SK-N-SH (cell line): ENCODE measurements at regions not wholly inside any gene's neighbourhood (a gene's known extent, or its start where the extent isn't known, plus 50 kb on each side); places are given as distances from the start of the nearest gene placed in this dataset.

ENCODE experiments used
- CTCF ChIA-PET: fragments of 300-600, 350-600 bp; formaldehyde crosslinking; extraction: SDS; loops from one replicate; lab custom pipeline; 2021; lab: Yijun Ruan, JAX
- POLR2A ChIA-PET: fragments of 350-600 bp; sonication (Branson Sonifier 250); formaldehyde crosslinking; extraction: SDS; loops from one replicate; lab custom pipeline; 2020; ENCODE audit warnings: antibody characterized with exemption, inconsistent platforms; lab: Yijun Ruan, JAX
- DNase-seq: peaks from one replicate; pipeline ENCODE4 v3.0.0; 2012
- H2AFZ ChIP-seq: fragments of 200-600 bp; sonication (generic); 2 replicates; pipeline ENCODE4 v1.8.1; 2016; ENCODE audit warnings: antibody characterized with exemption, mild to moderate bottlenecking, low read depth
- H3F3A ChIP-seq: fragments of 200-600 bp; sonication (generic); replicated peaks from 2 replicates; pipeline ENCODE3; 2016; ENCODE audit warnings: antibody characterized with exemption, mild to moderate bottlenecking; ENCODE audit not compliant: insufficient read depth
- H3K27ac ChIP-seq, 2 experiments: fragments of 200-500 bp in 1 of 2; fragments of 200-600 bp in 1 of 2; sonication (Bioruptor generic) in 1 of 2; sonication (generic), shearing (Covaris generic) in 1 of 2; 2 replicates each; pipeline versions ENCODE4 v1.5.1 to v1.6.1; 2014 to 2016; ENCODE audit warnings: low read depth in 2 of 2, inconsistent platforms in 1 of 2, low read length in 1 of 2, mild to moderate bottlenecking in 1 of 2, mixed read lengths in 1 of 2
- H3K27me3 ChIP-seq: fragments of 200-600 bp; sonication (generic), shearing (Covaris generic); 2 replicates; pipeline ENCODE4 v1.6.1; 2016; ENCODE audit warnings: mixed run types; ENCODE audit not compliant: insufficient read depth
- H3K36me3 ChIP-seq, 2 experiments: fragments of 200-500 bp in 1 of 2; fragments of 200-600 bp in 1 of 2; sonication (Bioruptor generic) in 1 of 2; sonication (generic) in 1 of 2; replicated peaks in 1 of 2; 2 replicates each; pipeline versions ENCODE3 to v1.5.1; 2014 to 2016; ENCODE audit warnings: low read length in 1 of 2, mild to moderate bottlenecking in 1 of 2; ENCODE audit not compliant: insufficient read depth in 2 of 2, control insufficient read depth in 1 of 2
- H3K4me1 ChIP-seq, 2 experiments: fragments of 200-500 bp in 1 of 2; fragments of 200-600 bp in 1 of 2; sonication (Bioruptor generic) in 1 of 2; sonication (generic), shearing (Covaris generic) in 1 of 2; 2 replicates each; pipeline versions ENCODE4 v1.5.1 to v1.6.1; 2014 to 2016; ENCODE audit warnings: low read depth in 1 of 2, low read length in 1 of 2, mixed run types in 1 of 2; ENCODE audit not compliant: insufficient read depth in 2 of 2, control insufficient read depth in 1 of 2
- H3K4me2 ChIP-seq: fragments of 200-600 bp; sonication (generic), shearing (Covaris generic); 2 replicates; pipeline ENCODE4 v1.6.1; 2017; ENCODE audit warnings: mixed run types
- H3K4me3 ChIP-seq, 2 experiments: fragments of 200-500 bp in 1 of 2; fragments of 200-600 bp in 1 of 2; sonication (Bioruptor generic) in 1 of 2; sonication (generic), shearing (Covaris generic) in 1 of 2; 2 replicates each; pipeline versions ENCODE4 v1.5.1 to v1.8.1; 2014 to 2016; ENCODE audit warnings: low read depth in 2 of 2, inconsistent platforms in 1 of 2, low read length in 1 of 2, mild to moderate bottlenecking in 1 of 2, mixed read lengths in 1 of 2, moderate library complexity in 1 of 2
- H3K79me2 ChIP-seq: fragments of 200-600 bp; sonication (generic); 2 replicates; pipeline ENCODE4 v1.8.1; 2017; ENCODE audit warnings: mild to moderate bottlenecking; ENCODE audit not compliant: insufficient read depth
- H3K9ac ChIP-seq: fragments of 200-600 bp; sonication (generic); 2 replicates; pipeline ENCODE4 v1.6.1; 2017; ENCODE audit warnings: mixed run types
- H3K9me2 ChIP-seq: fragments of 200-600 bp; sonication (generic); 2 replicates; pipeline ENCODE4 v1.6.1; 2017; ENCODE audit warnings: mixed run types
- H3K9me3 ChIP-seq: fragments of 200-600 bp; sonication (generic); 2 replicates; pipeline ENCODE4 v1.6.1; 2017; ENCODE audit warnings: mixed run types, mild to moderate bottlenecking, moderate library complexity
- H4K20me1 ChIP-seq: fragments of 200-600 bp; sonication (generic); 2 replicates; pipeline ENCODE4 v1.6.1; 2017; ENCODE audit warnings: mild to moderate bottlenecking, mixed run types; ENCODE audit not compliant: insufficient read depth
- CHD2 ChIP-seq: fragments of 150-350 bp; IDR thresholded peaks from 2 replicates; pipeline ENCODE4 v1.6.1; 2018; ENCODE audit warnings: low read length; ENCODE audit not compliant: partially characterized antibody
- ELF1 ChIP-seq: IDR thresholded peaks from 2 replicates; pipeline ENCODE4 v1.4.0; 2012
- EP300 ChIP-seq, 2 experiments: IDR thresholded peaks; 2 replicates each; pipeline versions ENCODE4 v1.4.0 to v1.6.1; 2012; ENCODE audit warnings: borderline replicate concordance in 1 of 2, low read depth in 1 of 2, low read length in 1 of 2
- EZH2phosphoT487 ChIP-seq: fragments of 200-600 bp; sonication (generic); IDR thresholded peaks from 2 replicates; pipeline ENCODE4 v1.6.1; 2017; ENCODE audit warnings: low read depth, mixed run types, mild to moderate bottlenecking, antibody characterized with exemption, moderate library complexity, borderline replicate concordance
- FOXJ3 ChIP-seq: sonication (generic); formaldehyde crosslinking; IDR thresholded peaks from 2 replicates; pipeline ENCODE4 v1.5.1; 2020; ENCODE audit warnings: mild to moderate bottlenecking, missing genetic modification reagents
- FOXM1 ChIP-seq: IDR thresholded peaks from 2 replicates; pipeline ENCODE4 v1.4.0; 2012; ENCODE audit warnings: low read depth, mild to moderate bottlenecking
- GATA2 ChIP-seq: sonication (generic); formaldehyde crosslinking; IDR thresholded peaks from 2 replicates; pipeline ENCODE4 v1.5.0; 2020; ENCODE audit warnings: mild to moderate bottlenecking, missing genetic modification reagents
- JUND ChIP-seq: IDR thresholded peaks from 2 replicates; pipeline ENCODE4 v1.4.0; 2012
- MEF2A ChIP-seq: IDR thresholded peaks from 2 replicates; pipeline ENCODE4 v1.4.0; 2012; ENCODE audit warnings: low read depth, borderline replicate concordance
- MXI1 ChIP-seq: IDR thresholded peaks from 2 replicates; pipeline ENCODE4 v1.6.1; 2012; ENCODE audit warnings: mild to moderate bottlenecking, low read depth, low read length, improper control_type of control experiment
- POLR2AphosphoS5 ChIP-seq: IDR thresholded peaks from 2 replicates; pipeline ENCODE4 v1.6.1; 2012; ENCODE audit warnings: low read depth, low read length
- RFX5 ChIP-seq: IDR thresholded peaks from 2 replicates; pipeline ENCODE4 v1.6.1; 2012; ENCODE audit warnings: mild to moderate bottlenecking, improper control_type of control experiment, low read length
- SIN3A ChIP-seq: IDR thresholded peaks from 2 replicates; pipeline ENCODE4 v1.6.1; 2012; ENCODE audit warnings: low read depth, mild to moderate bottlenecking, low read length, moderate library complexity, borderline replicate concordance
- SMC3 ChIP-seq: IDR thresholded peaks from 2 replicates; pipeline ENCODE4 v1.6.1; 2012; ENCODE audit warnings: low read depth, low read length, improper control_type of control experiment
- WGBS: methylation state at CpG from one replicate; pipeline ENCODE4 v1.1.6; 2017; ENCODE audit warnings: low lambda C conversion rate; 5-methylcytosine and 5-hydroxymethylcytosine counted together
- TF ChIP-seq, protein P1 (sequence below): IDR thresholded peaks from 2 replicates; pipeline ENCODE4 v1.4.0; 2012; ENCODE audit warnings: low read depth, borderline replicate concordance
- TF ChIP-seq, protein P2 (sequence below): fragments of 200-600 bp; sonication (generic); IDR thresholded peaks from 2 replicates; pipeline ENCODE4 v1.6.1; 2017; ENCODE audit warnings: antibody characterized with exemption, mild to moderate bottlenecking, moderate library complexity
- TF ChIP-seq, protein P3 (sequence below): IDR thresholded peaks from 2 replicates; pipeline ENCODE4 v1.6.1; 2012; ENCODE audit warnings: mild to moderate bottlenecking, low read depth, low read length, moderate library complexity
- TF ChIP-seq, protein P4 (sequence below): fragments of 150-350 bp; IDR thresholded peaks from 2 replicates; pipeline ENCODE4 v1.6.1; 2017; ENCODE audit warnings: antibody characterized with exemption, low read length, low read depth, borderline replicate concordance
- TF ChIP-seq, protein P5 (sequence below): IDR thresholded peaks from 2 replicates; pipeline ENCODE4; 2012
- TF ChIP-seq, protein P6 (sequence below): IDR thresholded peaks from 2 replicates; pipeline ENCODE4 v1.4.0; 2012; ENCODE audit warnings: low read depth, borderline replicate concordance

DNA sequence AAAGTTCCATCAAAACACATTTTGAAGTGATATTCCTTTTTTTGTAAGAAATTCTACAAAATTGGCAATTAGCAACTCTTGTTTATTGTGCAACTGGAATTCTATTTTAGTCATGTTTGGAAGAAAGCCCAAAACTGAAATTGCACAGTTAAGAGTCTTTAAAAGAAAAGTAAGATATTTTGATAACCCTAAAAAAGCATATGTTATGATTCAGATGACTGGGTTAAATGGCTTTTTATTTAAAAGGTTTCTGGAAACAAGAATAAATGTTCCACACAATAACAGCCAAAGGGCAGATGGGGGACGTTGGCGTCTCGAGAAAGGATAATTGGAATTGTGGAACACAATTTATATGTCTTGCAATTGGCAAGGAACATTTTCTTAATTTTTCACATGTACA lies 275.2 kb downstream of the CDH9 start (continued):
- TF ChIP-seq, protein P1, sequence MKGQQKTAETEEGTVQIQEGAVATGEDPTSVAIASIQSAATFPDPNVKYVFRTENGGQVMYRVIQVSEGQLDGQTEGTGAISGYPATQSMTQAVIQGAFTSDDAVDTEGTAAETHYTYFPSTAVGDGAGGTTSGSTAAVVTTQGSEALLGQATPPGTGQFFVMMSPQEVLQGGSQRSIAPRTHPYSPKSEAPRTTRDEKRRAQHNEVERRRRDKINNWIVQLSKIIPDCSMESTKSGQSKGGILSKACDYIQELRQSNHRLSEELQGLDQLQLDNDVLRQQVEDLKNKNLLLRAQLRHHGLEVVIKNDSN: no peak

DNA sequence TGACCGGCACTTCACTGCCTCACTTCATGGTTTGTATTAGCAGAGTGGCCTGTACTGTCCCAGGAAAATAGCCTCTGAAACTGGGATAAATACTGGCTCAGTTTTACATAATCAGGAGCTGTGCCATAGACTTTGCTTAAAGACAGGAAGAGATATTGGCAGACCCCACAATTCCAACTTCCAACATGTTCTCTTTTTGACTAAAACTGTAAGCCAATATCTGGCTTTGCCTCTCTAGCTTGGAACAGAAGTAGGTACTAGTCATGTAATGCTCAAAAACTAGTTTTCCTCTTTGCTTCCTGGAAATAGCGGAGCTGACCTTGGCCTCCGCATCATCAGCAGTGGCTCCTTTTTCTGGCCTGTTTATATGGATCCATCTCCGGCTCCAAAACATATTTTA lies 276.9 kb downstream of the CDH9 start:
- H3K9me2 ChIP-seq: no peaks in the 10 kb centered on the region
- POLR2A ChIA-PET: no interaction called here
- no peak overlapping the region for H3K9ac ChIP-seq
- no peak overlapping the region for H2AFZ ChIP-seq
- H3K4me2 ChIP-seq: no peak overlapping the region
- no peaks in the 10 kb centered on the region for H3K27me3 ChIP-seq
- no peaks in the 10 kb centered on the region for H3K9me3 ChIP-seq
- H4K20me1 ChIP-seq: no peaks in the 10 kb centered on the region
- H3F3A ChIP-seq: no peaks in the 10 kb centered on the region
- TF ChIP-seq SIN3A: no peak
- TF ChIP-seq EZH2phosphoT487: no peak
- TF ChIP-seq EP300 (IDR thresholded peaks at IDR 0.05; ENCODE audit: borderline replicate concordance in 1 of 2, low read depth in 1 of 2, low read length in 1 of 2): no peak
- no peak for TF ChIP-seq MEF2A
- TF ChIP-seq, protein P2, sequence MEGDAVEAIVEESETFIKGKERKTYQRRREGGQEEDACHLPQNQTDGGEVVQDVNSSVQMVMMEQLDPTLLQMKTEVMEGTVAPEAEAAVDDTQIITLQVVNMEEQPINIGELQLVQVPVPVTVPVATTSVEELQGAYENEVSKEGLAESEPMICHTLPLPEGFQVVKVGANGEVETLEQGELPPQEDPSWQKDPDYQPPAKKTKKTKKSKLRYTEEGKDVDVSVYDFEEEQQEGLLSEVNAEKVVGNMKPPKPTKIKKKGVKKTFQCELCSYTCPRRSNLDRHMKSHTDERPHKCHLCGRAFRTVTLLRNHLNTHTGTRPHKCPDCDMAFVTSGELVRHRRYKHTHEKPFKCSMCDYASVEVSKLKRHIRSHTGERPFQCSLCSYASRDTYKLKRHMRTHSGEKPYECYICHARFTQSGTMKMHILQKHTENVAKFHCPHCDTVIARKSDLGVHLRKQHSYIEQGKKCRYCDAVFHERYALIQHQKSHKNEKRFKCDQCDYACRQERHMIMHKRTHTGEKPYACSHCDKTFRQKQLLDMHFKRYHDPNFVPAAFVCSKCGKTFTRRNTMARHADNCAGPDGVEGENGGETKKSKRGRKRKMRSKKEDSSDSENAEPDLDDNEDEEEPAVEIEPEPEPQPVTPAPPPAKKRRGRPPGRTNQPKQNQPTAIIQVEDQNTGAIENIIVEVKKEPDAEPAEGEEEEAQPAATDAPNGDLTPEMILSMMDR: no peak
- TF ChIP-seq, protein P3, sequence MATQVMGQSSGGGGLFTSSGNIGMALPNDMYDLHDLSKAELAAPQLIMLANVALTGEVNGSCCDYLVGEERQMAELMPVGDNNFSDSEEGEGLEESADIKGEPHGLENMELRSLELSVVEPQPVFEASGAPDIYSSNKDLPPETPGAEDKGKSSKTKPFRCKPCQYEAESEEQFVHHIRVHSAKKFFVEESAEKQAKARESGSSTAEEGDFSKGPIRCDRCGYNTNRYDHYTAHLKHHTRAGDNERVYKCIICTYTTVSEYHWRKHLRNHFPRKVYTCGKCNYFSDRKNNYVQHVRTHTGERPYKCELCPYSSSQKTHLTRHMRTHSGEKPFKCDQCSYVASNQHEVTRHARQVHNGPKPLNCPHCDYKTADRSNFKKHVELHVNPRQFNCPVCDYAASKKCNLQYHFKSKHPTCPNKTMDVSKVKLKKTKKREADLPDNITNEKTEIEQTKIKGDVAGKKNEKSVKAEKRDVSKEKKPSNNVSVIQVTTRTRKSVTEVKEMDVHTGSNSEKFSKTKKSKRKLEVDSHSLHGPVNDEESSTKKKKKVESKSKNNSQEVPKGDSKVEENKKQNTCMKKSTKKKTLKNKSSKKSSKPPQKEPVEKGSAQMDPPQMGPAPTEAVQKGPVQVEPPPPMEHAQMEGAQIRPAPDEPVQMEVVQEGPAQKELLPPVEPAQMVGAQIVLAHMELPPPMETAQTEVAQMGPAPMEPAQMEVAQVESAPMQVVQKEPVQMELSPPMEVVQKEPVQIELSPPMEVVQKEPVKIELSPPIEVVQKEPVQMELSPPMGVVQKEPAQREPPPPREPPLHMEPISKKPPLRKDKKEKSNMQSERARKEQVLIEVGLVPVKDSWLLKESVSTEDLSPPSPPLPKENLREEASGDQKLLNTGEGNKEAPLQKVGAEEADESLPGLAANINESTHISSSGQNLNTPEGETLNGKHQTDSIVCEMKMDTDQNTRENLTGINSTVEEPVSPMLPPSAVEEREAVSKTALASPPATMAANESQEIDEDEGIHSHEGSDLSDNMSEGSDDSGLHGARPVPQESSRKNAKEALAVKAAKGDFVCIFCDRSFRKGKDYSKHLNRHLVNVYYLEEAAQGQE: no peak
- no peak for TF ChIP-seq FOXJ3 (CRISPR knock-in tag)
- TF ChIP-seq, protein P4, sequence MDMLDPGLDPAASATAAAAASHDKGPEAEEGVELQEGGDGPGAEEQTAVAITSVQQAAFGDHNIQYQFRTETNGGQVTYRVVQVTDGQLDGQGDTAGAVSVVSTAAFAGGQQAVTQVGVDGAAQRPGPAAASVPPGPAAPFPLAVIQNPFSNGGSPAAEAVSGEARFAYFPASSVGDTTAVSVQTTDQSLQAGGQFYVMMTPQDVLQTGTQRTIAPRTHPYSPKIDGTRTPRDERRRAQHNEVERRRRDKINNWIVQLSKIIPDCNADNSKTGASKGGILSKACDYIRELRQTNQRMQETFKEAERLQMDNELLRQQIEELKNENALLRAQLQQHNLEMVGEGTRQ: no peak
- TF ChIP-seq GATA2: no peak
- TF ChIP-seq ELF1: no peak
- TF ChIP-seq RFX5: no peak
- no peak for TF ChIP-seq CHD2
- TF ChIP-seq FOXM1: no peak
- no peak for TF ChIP-seq JUND
- TF ChIP-seq SMC3: no peak
- TF ChIP-seq, protein P5, sequence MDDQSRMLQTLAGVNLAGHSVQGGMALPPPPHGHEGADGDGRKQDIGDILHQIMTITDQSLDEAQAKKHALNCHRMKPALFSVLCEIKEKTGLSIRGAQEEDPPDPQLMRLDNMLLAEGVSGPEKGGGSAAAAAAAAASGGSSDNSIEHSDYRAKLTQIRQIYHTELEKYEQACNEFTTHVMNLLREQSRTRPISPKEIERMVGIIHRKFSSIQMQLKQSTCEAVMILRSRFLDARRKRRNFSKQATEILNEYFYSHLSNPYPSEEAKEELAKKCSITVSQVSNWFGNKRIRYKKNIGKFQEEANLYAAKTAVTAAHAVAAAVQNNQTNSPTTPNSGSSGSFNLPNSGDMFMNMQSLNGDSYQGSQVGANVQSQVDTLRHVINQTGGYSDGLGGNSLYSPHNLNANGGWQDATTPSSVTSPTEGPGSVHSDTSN: no peak
- TF ChIP-seq, protein P6, sequence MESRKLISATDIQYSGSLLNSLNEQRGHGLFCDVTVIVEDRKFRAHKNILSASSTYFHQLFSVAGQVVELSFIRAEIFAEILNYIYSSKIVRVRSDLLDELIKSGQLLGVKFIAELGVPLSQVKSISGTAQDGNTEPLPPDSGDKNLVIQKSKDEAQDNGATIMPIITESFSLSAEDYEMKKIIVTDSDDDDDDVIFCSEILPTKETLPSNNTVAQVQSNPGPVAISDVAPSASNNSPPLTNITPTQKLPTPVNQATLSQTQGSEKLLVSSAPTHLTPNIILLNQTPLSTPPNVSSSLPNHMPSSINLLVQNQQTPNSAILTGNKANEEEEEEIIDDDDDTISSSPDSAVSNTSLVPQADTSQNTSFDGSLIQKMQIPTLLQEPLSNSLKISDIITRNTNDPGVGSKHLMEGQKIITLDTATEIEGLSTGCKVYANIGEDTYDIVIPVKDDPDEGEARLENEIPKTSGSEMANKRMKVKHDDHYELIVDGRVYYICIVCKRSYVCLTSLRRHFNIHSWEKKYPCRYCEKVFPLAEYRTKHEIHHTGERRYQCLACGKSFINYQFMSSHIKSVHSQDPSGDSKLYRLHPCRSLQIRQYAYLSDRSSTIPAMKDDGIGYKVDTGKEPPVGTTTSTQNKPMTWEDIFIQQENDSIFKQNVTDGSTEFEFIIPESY: no peak
- TF ChIP-seq POLR2AphosphoS5: no peak
- TF ChIP-seq MXI1: no peak
- no peak overlapping the region for H3K27ac ChIP-seq
- no peak overlapping the region for H3K4me3 ChIP-seq
- no peaks in the 10 kb centered on the region for H3K4me1 ChIP-seq
- H3K36me3 ChIP-seq: no peaks in the 10 kb centered on the region
- DNase-seq: no peak
- CTCF ChIA-PET: no interaction called here
- H3K79me2 ChIP-seq: no peaks in the 10 kb centered on the region
- 57% methylated on average over 4 of the region's 4 CpGs for WGBS
